A673 (cell line): ENCODE measurements at regions not wholly inside any gene's neighbourhood (a gene's known extent, or its start where the extent isn't known, plus 50 kb on each side); places are given as distances from the start of the nearest gene placed in this dataset.

Experiments used
- BruUV-seq: library from RNA; stranded (reverse); fragments of 400-500 nt; replicated peaks from 2 replicates; lab custom pipeline; 2021; lab: Mats Ljungman, UMichigan
- CTCF ChIA-PET: fragments of 300-600 bp; sonication (Branson Sonifier 250); formaldehyde crosslinking; loops from one replicate; lab custom pipeline; 2022; ENCODE audit warnings: antibody characterized with exemption; lab: Charles Lee
- POLR2A ChIA-PET: fragments of 300-600 bp; sonication (Branson Sonifier 250); formaldehyde crosslinking; loops from one replicate; lab custom pipeline; 2022; ENCODE audit warnings: antibody characterized with exemption; ENCODE audit not compliant: low non-redundant PET; lab: Charles Lee
- DNase-seq: peaks from one replicate; pipeline ENCODE4 v3.0.0-alpha.2; 2015; ENCODE audit warnings: low spot score
- H3K27ac ChIP-seq: fragments of 200-600 bp; sonication (generic); 2 replicates; pipeline ENCODE4 v1.5.1; 2016; ENCODE audit warnings: mixed run types, low read depth, mild to moderate bottlenecking, mixed read lengths, antibody characterized with exemption, low read length; ENCODE audit not compliant: poor library complexity, severe bottlenecking
- H3K27me3 ChIP-seq: fragments of 200-600 bp; sonication (generic); replicated peaks from 2 replicates; pipeline ENCODE4 v1.6.1; 2017; ENCODE audit warnings: mixed run types, low read depth, mild to moderate bottlenecking, mixed read lengths, antibody characterized with exemption, low read length; ENCODE audit not compliant: insufficient read depth, poor library complexity
- H3K36me3 ChIP-seq: fragments of 200-600 bp; sonication (generic); 2 replicates; pipeline ENCODE4 v1.6.1; 2016; ENCODE audit warnings: mixed run types, mild to moderate bottlenecking, mixed read lengths, antibody characterized with exemption, low read length; ENCODE audit not compliant: insufficient read depth, poor library complexity, severe bottlenecking
- H3K4me1 ChIP-seq: fragments of 200-600 bp; sonication (generic); 2 replicates; pipeline ENCODE4 v1.6.1; 2017; ENCODE audit warnings: mixed run types, mild to moderate bottlenecking, mixed read lengths, antibody characterized with exemption, low read length; ENCODE audit not compliant: insufficient read depth, poor library complexity, severe bottlenecking
- H3K4me3 ChIP-seq: fragments of 200-600 bp; sonication (generic); 2 replicates; pipeline ENCODE4 v1.5.1; 2016; ENCODE audit warnings: low read depth, mixed run types, mild to moderate bottlenecking, mixed read lengths, low read length; ENCODE audit not compliant: poor library complexity, severe bottlenecking
- H3K9me3 ChIP-seq: fragments of 200-600 bp; sonication (generic); 2 replicates; pipeline ENCODE4 v1.6.1; 2016; ENCODE audit warnings: mixed run types, low read depth, mild to moderate bottlenecking, mixed read lengths, antibody characterized with exemption, low read length; ENCODE audit not compliant: poor library complexity, severe bottlenecking
- EZH2 ChIP-seq: fragments of 200-600 bp; sonication (generic); IDR thresholded peaks from 2 replicates; pipeline ENCODE4 v1.6.1; 2017; ENCODE audit warnings: borderline replicate concordance, low read depth, mild to moderate bottlenecking, mixed read lengths, antibody characterized with exemption, low read length; ENCODE audit not compliant: poor library complexity, severe bottlenecking
- intact Hi-C: fragments of 100-400 bp; cut with micrococcal nuclease; formaldehyde crosslinking; loops from one replicate; pipeline ENCODE4 v1.10.0; 2022; ENCODE audit not compliant: unreplicated experiment
- TF ChIP-seq, protein P1 (sequence below): fragments of 300-800, 200-600 bp; sonication (generic); conservative IDR thresholded peaks from 2 replicates; pipeline ENCODE4 v1.5.1; 2017; ENCODE audit warnings: low read depth, mild to moderate bottlenecking, antibody characterized with exemption, low read length, moderate library complexity, mixed read lengths

DNA sequence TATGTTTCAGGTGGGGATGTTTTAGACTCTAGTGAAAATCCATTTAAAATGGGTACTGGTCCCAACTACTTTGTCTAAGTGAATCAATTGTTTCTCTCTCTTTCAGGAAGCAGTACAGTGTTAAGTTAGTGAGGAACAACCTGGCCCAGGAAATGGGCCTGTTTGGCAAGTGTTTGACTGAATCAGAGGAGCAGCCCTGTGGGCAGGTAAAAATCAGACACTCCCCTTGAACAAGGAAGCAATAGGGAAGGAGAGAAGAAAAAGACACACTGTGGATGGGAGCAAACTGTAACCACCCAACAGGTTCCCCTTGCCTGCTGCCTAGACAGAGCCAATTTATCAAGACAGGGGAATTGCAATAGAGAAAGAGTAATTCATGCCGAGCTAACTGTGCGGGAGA, 245.7 kb downstream of the C11orf87 start:
- no peaks in the 10 kb centered on the region for H3K36me3 ChIP-seq
- TF ChIP-seq, protein P1, sequence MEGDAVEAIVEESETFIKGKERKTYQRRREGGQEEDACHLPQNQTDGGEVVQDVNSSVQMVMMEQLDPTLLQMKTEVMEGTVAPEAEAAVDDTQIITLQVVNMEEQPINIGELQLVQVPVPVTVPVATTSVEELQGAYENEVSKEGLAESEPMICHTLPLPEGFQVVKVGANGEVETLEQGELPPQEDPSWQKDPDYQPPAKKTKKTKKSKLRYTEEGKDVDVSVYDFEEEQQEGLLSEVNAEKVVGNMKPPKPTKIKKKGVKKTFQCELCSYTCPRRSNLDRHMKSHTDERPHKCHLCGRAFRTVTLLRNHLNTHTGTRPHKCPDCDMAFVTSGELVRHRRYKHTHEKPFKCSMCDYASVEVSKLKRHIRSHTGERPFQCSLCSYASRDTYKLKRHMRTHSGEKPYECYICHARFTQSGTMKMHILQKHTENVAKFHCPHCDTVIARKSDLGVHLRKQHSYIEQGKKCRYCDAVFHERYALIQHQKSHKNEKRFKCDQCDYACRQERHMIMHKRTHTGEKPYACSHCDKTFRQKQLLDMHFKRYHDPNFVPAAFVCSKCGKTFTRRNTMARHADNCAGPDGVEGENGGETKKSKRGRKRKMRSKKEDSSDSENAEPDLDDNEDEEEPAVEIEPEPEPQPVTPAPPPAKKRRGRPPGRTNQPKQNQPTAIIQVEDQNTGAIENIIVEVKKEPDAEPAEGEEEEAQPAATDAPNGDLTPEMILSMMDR: no peak
- TF ChIP-seq EZH2: no peak
- no peak for DNase-seq
- ChIA-PET CTCF (no interaction called here), POLR2A (no interaction called here)
- no peaks in the 10 kb centered on the region for H3K9me3 ChIP-seq
- peaks cover 100% of the 10 kb centered on the region for H3K27me3 ChIP-seq
- H3K27ac ChIP-seq: no peak overlapping the region
- intact Hi-C loops: no loop called here
- H3K4me3 ChIP-seq: no peak overlapping the region
- H3K4me1 ChIP-seq: no peaks in the 10 kb centered on the region
- no TSS peak for BruUV-seq

DNA sequence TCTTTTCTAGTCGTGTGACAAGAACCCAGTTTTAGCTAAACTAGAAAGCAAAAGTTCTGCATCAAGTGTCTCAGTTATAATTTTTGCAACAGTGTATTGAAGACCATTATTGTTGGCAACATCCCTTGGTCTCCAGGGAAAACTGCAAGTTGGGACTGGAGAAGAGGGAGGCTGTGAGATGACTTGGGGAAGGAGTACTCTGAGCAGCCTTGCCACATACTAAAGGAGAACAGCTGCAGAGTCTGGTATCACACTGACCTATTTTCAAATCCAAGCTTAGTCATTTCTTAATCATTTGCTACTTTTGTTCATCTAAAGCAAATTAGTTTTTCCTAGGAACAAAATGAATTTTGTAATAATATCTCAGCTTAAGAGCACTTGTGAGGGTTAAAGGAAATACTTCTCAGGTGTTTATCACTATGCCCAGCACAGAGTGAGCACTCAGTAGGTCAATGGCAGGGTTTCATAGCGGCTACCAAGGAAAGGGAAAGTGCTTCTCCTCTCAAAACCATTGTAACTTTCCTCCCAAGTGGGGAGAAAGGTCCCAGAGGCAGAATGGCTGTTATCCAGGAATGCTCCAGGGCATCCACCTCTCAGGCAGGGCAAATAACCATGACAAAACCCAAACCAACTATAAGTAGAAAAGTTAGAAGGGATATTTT, 247.1 kb downstream of the C11orf87 start:
- no TSS peak for BruUV-seq
- TF ChIP-seq EZH2: no peak
- TF ChIP-seq, protein P1: no peak
- no peaks in the 10 kb centered on the region for H3K36me3 ChIP-seq
- ChIA-PET POLR2A (no interaction called here), CTCF (no interaction called here)
- no peak overlapping the region for H3K4me3 ChIP-seq
- no peaks in the 10 kb centered on the region for H3K9me3 ChIP-seq
- no peak overlapping the region for H3K27ac ChIP-seq
- H3K4me1 ChIP-seq: no peaks in the 10 kb centered on the region
- DNase-seq: no peak
- intact Hi-C loops: no loop called here
- H3K27me3 ChIP-seq: peaks cover 96% of the 10 kb centered on the region

DNA sequence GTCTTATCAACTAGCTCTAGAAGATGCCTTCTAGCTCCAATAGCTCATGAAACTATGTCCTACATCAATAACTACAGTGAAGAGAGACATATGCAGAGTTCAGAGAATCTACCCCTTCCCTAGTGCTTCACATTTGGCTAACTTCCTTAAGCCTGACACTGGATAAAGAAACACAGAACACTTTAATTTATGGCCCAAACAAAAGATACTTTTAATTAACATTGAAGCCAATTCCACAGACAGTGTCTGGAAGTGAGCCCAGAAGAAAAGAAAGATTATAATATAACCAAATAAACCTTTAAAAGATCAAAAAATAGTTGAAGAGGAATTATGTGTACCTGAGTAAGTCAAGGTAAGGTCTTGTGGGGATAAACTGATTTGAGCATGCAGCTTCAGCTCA, 255.2 kb downstream of the C11orf87 start:
- intact Hi-C loops: no loop called here
- Histone ChIP-seq H3K9me3 (no peaks in the 10 kb centered on the region), H3K4me1 (no peaks in the 10 kb centered on the region), H3K27me3 (peaks cover 70% of the 10 kb centered on the region), H3K4me3 (no peak overlapping the region), H3K36me3 (no peaks in the 10 kb centered on the region), H3K27ac (no peak overlapping the region)
- no peak for DNase-seq
- BruUV-seq: no TSS peak
- TF ChIP-seq EZH2: no peak
- TF ChIP-seq, protein P1: no peak
- ChIA-PET CTCF (no interaction called here), POLR2A (no interaction called here)
